Fibroblast of villous mesenchyme (primary cell): ENCODE measurements at regions not wholly inside any gene's neighbourhood (a gene's known extent, or its start where the extent isn't known, plus 50 kb on each side); places are given as distances from the start of the nearest gene placed in this dataset.

Source experiments
- DNase-seq: peaks from one replicate; pipeline ENCODE4 v3.0.0-alpha.2; 2010; ENCODE audit warnings: low read depth
- H3K4me3 ChIP-seq: 2 replicates; pipeline ENCODE4 v1.5.1; 2011; ENCODE audit warnings: low read depth, mild to moderate bottlenecking, low read length
- TF ChIP-seq, protein P1 (sequence below): IDR thresholded peaks from 2 replicates; pipeline ENCODE4 v1.5.1; 2012; ENCODE audit warnings: low read depth, mild to moderate bottlenecking, low read length; ENCODE audit not compliant: insufficient read depth

DNA sequence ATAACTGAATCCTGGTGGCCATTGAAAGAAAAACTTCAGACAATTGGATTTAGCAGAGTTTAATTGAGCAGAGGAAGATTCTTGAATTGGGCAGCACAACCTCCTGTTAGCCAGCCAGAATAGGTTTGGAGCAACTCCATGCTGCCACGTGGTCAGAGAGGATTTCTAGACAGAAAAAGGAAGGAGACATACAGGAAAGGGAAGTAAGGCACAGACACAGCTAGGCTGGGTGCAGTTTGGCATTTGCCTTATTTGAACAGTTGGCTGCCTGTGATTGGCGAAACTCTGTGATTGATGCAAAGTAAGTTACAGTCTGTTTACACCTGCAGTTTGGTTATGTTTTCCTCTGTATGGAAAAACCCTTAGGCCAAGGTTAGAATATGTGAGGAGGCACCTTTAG is 85.8 kb upstream of the SPATA13 start:
- no peak overlapping the region for H3K4me3 ChIP-seq
- TF ChIP-seq, protein P1, sequence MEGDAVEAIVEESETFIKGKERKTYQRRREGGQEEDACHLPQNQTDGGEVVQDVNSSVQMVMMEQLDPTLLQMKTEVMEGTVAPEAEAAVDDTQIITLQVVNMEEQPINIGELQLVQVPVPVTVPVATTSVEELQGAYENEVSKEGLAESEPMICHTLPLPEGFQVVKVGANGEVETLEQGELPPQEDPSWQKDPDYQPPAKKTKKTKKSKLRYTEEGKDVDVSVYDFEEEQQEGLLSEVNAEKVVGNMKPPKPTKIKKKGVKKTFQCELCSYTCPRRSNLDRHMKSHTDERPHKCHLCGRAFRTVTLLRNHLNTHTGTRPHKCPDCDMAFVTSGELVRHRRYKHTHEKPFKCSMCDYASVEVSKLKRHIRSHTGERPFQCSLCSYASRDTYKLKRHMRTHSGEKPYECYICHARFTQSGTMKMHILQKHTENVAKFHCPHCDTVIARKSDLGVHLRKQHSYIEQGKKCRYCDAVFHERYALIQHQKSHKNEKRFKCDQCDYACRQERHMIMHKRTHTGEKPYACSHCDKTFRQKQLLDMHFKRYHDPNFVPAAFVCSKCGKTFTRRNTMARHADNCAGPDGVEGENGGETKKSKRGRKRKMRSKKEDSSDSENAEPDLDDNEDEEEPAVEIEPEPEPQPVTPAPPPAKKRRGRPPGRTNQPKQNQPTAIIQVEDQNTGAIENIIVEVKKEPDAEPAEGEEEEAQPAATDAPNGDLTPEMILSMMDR = no peak
- no peak for DNase-seq

DNA sequence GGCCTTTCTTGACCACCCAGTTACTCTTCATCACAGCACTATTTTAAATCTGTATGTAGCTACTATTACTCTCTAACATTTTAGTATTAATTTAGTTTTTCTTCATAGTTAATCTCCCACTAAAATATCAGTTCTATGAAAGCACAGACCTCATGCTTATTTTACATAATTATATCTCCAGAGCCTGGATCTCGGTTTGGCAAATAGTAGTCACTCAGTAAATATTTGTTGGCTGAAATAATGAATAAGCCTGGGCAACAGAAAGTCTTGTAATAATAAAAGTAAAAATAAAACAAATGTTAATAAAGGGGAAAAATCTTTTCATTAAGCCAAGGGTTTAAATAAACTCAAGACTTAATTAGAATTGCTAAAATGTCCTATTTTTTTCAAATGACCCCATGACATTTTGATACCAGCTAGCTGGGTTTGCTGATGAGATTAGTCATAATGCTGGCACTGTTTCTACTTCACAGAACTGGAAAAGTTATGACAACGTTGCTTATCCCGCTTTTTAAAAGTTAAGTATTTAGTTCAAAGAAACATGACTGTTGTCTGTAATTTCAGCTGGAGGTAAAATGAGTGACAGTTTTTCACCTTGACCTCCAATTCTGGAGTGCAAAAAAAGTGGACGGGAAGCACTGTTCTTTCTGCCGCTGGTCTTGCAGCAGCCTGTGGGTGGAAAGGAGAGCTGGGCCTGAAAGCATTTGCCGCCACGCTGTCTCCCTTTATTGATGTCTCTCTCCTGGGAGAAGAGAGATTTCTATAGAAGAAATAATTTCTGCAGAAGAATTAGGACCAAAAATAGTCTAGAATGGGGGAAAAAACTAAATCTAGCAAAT is 85.2 kb upstream of the SPATA13 start:
- TF ChIP-seq, protein P1 = no peak
- no peak for DNase-seq
- H3K4me3 ChIP-seq = no peak overlapping the region

DNA sequence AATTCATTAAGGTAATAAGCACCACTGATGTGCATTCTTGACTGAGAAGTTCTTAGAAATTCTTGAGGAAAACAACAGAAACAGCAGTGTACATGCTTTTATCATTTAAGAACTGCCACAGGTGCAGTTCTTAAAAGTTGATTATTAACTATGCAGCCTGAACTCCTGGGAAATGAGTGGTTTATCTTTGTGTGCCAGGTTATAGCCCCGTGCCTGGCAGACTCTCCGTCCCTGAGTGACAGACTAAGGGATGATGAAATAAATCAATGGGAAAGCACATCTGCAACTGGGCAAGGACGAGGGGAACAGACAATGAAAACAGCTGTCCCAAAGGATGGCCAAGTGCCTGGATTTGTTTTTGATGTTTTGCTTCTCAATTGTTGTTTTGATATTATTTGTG is 84.4 kb upstream of the SPATA13 start:
- no peak for DNase-seq
- TF ChIP-seq, protein P1 = no peak
- no peak overlapping the region for H3K4me3 ChIP-seq

DNA sequence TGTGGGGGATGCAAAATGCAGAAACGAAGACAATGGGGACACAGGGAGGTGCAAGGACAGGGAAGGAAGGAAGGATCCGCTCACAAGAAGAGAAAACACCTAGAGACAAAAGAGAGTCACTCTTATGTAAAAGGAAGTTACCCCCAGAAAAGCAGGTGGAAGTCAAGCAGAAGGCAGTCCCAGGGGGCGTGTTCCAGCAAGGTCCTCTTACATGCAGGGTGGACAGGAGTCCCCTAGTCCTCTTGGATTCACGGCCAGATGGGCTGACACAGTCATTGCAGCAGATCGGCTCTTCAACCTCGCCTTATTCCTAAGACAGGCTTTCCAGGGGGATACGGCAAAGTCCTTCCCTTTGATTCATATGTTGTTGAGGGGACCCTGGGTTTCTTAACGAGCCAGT is 83.9 kb upstream of the SPATA13 start:
- DNase-seq = no peak
- H3K4me3 ChIP-seq = no peak overlapping the region
- TF ChIP-seq, protein P1 = no peak

DNA sequence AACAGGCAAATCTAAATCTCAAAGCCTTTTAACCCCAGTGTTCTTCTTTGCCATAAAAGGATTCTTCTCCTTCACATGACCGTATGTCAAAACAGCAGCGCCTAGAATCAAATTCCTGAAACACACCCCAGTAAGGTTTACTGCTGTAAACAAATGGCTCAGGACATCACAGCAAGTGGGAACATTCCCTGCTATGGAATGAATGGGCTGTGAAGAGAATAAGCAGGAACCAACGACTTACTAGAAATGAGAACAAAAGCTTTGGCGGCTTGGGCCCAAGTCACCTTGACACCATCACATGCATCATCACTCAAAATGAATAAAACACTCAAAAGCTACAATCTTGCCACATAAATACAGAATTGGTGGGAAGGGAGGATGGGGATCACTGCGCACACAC is 80.4 kb upstream of the SPATA13 start:
- TF ChIP-seq, protein P1 = no peak
- no peak overlapping the region for H3K4me3 ChIP-seq
- DNase-seq = peak; percentile 31

DNA sequence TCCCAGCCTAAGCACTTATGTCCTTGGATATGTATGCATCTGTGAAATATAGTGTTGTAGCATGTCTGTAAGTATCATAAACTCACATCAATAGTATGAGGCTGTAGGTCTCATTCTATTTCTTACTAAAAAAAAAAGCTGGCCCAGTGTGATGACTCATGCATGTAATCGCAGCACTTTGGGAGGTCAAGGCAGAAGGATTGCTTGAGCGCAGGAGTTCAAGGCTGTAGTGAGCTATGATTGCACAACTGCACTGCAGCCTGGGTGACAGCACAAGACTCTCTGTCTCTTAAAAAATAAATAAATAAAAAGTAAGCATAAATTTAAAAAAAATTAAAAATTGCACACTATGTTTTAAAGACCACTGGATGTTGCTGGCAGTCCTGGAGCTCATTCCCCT is 79.1 kb upstream of the SPATA13 start:
- TF ChIP-seq, protein P1 = no peak
- H3K4me3 ChIP-seq = no peak overlapping the region
- DNase-seq = no peak

DNA sequence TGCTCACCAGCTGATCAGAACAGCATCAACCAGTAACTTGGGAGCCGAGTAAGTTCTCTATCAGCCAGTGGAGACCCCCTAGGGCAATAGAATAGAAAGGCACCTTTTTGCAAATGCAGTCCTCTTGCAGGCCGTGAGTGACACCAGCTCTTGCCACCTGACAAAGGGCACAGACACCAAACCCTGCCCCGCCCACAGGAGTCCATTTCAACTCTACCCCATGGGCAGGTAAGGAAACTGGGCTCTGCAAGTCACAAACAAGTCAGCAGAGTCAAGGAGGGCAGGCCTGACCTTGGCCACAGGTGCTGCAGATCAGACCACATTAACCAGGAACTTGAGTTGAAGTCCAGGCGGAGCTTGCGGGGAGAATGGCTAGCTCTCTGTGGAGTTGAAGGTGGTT is 77.4 kb upstream of the SPATA13 start:
- TF ChIP-seq, protein P1 = no peak
- no peak for DNase-seq
- no peak overlapping the region for H3K4me3 ChIP-seq
